ENCODE measurements at regions not wholly inside any gene's neighbourhood (a gene's known extent, or its start where the extent isn't known, plus 50 kb on each side); places are given as distances from the start of the nearest gene placed in this dataset.
"Not testable (repeated sequence)": the region's sequence is repeated elsewhere in the genome, so short reads cannot be mapped to it uniquely, and the experiment has no call there.

DNA sequence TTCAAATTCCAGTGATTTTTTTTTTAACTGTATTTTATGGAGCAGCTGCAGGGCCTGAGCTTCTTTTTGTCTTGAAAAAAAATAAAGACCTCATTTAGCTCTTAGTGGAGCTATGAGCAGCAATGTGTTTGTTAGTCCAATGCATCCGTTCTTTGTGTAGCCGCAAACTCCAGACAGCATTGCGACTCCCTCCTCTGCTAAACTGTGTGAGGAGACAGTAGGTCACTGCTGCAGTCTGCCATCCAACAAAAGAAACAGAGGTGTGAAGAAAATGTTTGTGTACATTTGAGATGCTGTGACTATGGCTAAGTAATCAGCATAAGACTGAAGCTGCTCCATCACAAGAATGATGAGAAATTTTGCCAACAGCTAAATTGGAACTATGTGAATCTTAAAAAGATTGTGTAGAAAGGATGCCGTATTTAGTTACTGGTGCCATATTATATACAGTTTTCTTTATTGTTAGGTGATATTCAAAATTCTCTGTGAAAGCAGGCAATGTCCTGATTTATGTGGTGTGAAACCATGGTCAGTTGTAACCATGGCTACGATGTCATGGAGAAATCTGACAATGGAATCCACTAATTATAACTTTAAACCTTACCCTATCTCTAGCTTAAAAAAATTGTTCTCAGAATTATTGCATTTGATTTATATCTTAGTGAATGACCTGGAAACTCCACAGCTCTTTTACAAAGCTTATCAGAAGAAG, 428.8 kb upstream of the EPHA7 start:
- DNase-seq (ENCODE audit: low read depth in 4 of 6, low spot score in 6 of 6) = peak; percentile 12 to 74 (median 34)
- no peaks in the 10 kb centered on the region for H3K4me1 ChIP-seq (ENCODE audit: control insufficient read depth, insufficient read depth, low read length)
- no peaks in the 10 kb centered on the region for H3K9me3 ChIP-seq (ENCODE audit: control insufficient read depth, insufficient read depth, low read length)
- H3K36me3 ChIP-seq (ENCODE audit: control insufficient read depth, insufficient read depth, low read length) = no peaks in the 10 kb centered on the region
- H3K27ac ChIP-seq (ENCODE audit: low read depth, low read length) = no peak overlapping the region
- no CpG with 5 or more reads among the region's 5 CpGs for WGBS (ENCODE audit: insufficient coverage)
- H3K27me3 ChIP-seq (ENCODE audit: control insufficient read depth, insufficient read depth, low read length) = no peaks in the 10 kb centered on the region
- no peak overlapping the region for H3K4me3 ChIP-seq (ENCODE audit: low read depth, low read length)

- Histone ChIP-seq H3K27ac (ENCODE audit: low read depth, low read length) (no peak overlapping the region), H3K4me3 (ENCODE audit: low read depth, low read length) (no peak overlapping the region), H3K27me3 (ENCODE audit: control insufficient read depth, insufficient read depth, low read length) (no peaks in the 10 kb centered on the region), H3K9me3 (ENCODE audit: control insufficient read depth, insufficient read depth, low read length) (no peaks in the 10 kb centered on the region), H3K4me1 (ENCODE audit: control insufficient read depth, insufficient read depth, low read length) (no peaks in the 10 kb centered on the region), H3K36me3 (ENCODE audit: control insufficient read depth, insufficient read depth, low read length) (no peaks in the 10 kb centered on the region)
- no peak for DNase-seq (ENCODE audit: low read depth in 4 of 6, low spot score in 6 of 6)
- WGBS (ENCODE audit: insufficient coverage) = no CpG with 5 or more reads among the region's 1 CpG
Measured at GRCh38 chr6:93842178-93842577, 422.8 kb upstream of the EPHA7 start.

DNA sequence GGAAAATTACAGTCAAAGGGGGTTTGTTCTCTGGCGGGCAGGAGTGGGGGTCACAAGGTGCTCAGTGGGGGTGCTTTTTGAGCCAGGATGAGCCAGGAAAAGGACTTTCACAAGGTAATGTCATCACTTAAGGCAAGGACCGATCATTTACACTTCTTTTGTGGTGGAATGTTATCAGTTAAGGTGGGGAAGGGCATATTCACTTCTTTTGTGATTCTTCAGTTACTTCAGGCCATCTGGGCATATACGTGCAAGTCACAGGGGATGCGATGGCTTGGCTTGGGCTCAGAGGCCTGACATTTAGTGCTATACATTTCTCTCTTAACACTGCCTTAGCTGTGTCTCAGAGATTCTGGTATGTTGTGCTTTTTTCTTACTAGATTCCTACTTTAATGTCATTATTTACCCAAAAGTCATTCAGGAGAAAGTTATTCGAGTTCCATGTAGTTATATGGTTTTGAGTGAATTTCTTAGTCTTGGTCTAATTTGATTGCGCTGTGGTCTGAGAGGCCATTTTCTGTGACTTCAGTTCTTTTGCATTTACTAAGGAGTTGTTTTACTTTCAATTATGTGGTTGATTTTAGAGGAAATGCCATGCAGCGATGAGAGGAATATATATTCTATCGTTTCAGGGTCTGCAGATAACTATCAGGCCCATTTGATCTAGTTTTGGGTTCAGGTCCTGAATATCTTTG, 416.2 kb upstream of the EPHA7 start:
- not testable (repeated sequence) for H3K4me1 ChIP-seq (ENCODE audit: control insufficient read depth, insufficient read depth, low read length); H3K4me3 ChIP-seq (ENCODE audit: low read depth, low read length); H3K9me3 ChIP-seq (ENCODE audit: control insufficient read depth, insufficient read depth, low read length); H3K27me3 ChIP-seq (ENCODE audit: control insufficient read depth, insufficient read depth, low read length); H3K36me3 ChIP-seq (ENCODE audit: control insufficient read depth, insufficient read depth, low read length); DNase-seq (ENCODE audit: low read depth in 4 of 6, low spot score in 6 of 6); H3K27ac ChIP-seq (ENCODE audit: low read depth, low read length)
- 93% methylated on average over 2 of the region's 8 CpGs for WGBS (ENCODE audit: insufficient coverage)

DNA sequence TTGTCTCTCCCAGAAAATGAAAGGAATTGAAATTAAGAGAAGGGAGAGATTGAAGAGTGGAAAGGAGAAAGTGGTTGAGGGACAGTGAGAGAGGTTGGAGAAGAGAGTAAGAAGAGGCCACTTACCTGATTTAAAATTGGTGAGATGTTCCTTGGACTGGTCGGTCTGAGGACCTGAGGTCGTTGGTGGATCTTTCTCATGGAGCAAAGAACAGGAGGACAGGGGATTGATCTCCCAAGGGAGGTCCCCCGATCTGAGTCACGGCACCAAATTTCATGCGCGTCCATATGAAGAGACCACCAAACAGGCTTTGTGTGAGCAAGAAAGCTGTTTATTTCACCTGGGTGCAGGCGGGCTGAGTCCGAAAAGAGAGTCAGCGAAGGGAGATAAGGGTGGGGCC, 415.7 kb upstream of the EPHA7 start:
- not testable (repeated sequence) for H3K27ac ChIP-seq (ENCODE audit: low read depth, low read length); H3K36me3 ChIP-seq (ENCODE audit: control insufficient read depth, insufficient read depth, low read length); DNase-seq (ENCODE audit: low read depth in 4 of 6, low spot score in 6 of 6); H3K4me1 ChIP-seq (ENCODE audit: control insufficient read depth, insufficient read depth, low read length); H3K27me3 ChIP-seq (ENCODE audit: control insufficient read depth, insufficient read depth, low read length); H3K4me3 ChIP-seq (ENCODE audit: low read depth, low read length); H3K9me3 ChIP-seq (ENCODE audit: control insufficient read depth, insufficient read depth, low read length)
- WGBS (ENCODE audit: insufficient coverage) = 96% methylated on average over 4 of the region's 9 CpGs

GRCh38 chr6:93833326-93833725, 414.0 kb upstream of the EPHA7 start:
- DNase-seq (ENCODE audit: low read depth in 4 of 6, low spot score in 6 of 6) = not testable (repeated sequence)

DNA sequence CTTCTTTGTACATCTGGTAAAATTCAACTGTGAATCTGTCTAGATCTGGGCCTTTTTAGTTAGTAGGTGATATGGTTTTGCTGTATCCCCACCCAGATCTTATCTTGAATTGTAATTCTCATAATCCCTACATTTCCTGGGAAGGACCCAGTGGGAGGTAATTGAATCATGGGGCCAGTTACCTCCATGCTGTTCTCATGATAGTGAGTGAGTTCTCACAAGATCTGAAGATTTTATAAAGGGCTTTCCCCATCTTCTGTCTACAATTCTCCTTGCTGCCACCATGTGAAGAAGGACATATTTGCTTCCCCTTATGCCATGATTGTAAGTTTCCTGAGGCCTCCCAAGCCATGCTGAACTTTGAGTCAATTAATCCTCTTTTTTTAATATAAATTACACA, 410.4 kb upstream of the EPHA7 start:
- not testable (repeated sequence) for DNase-seq (ENCODE audit: low read depth in 4 of 6, low spot score in 6 of 6); H3K4me1 ChIP-seq (ENCODE audit: control insufficient read depth, insufficient read depth, low read length); H3K27me3 ChIP-seq (ENCODE audit: control insufficient read depth, insufficient read depth, low read length); H3K36me3 ChIP-seq (ENCODE audit: control insufficient read depth, insufficient read depth, low read length); H3K27ac ChIP-seq (ENCODE audit: low read depth, low read length); H3K9me3 ChIP-seq (ENCODE audit: control insufficient read depth, insufficient read depth, low read length); H3K4me3 ChIP-seq (ENCODE audit: low read depth, low read length)

More at GRCh38 chr6:93833326-93833725, 414.0 kb upstream of the EPHA7 start:
- no CpG with 5 or more reads among the region's 12 CpGs for WGBS (ENCODE audit: insufficient coverage)
- not testable (repeated sequence) for H3K27ac ChIP-seq (ENCODE audit: low read depth, low read length); H3K4me1 ChIP-seq (ENCODE audit: control insufficient read depth, insufficient read depth, low read length); H3K27me3 ChIP-seq (ENCODE audit: control insufficient read depth, insufficient read depth, low read length); H3K9me3 ChIP-seq (ENCODE audit: control insufficient read depth, insufficient read depth, low read length); H3K4me3 ChIP-seq (ENCODE audit: low read depth, low read length); H3K36me3 ChIP-seq (ENCODE audit: control insufficient read depth, insufficient read depth, low read length)

- Histone ChIP-seq H3K27me3 (ENCODE audit: control insufficient read depth, insufficient read depth, low read length) (no peaks in the 10 kb centered on the region), H3K27ac (ENCODE audit: low read depth, low read length) (no peak overlapping the region), H3K9me3 (ENCODE audit: control insufficient read depth, insufficient read depth, low read length) (no peaks in the 10 kb centered on the region), H3K4me3 (ENCODE audit: low read depth, low read length) (no peak overlapping the region), H3K36me3 (ENCODE audit: control insufficient read depth, insufficient read depth, low read length) (no peaks in the 10 kb centered on the region), H3K4me1 (ENCODE audit: control insufficient read depth, insufficient read depth, low read length) (no peaks in the 10 kb centered on the region)
- WGBS (ENCODE audit: insufficient coverage) = no CpG with 5 or more reads among the region's 1 CpG
- no peak for DNase-seq (ENCODE audit: low read depth in 4 of 6, low spot score in 6 of 6)
Measured at GRCh38 chr6:93829009-93829408, 409.6 kb upstream of the EPHA7 start.

- Histone ChIP-seq H3K4me1 (ENCODE audit: control insufficient read depth, insufficient read depth, low read length) (no peaks in the 10 kb centered on the region), H3K4me3 (ENCODE audit: low read depth, low read length) (no peak overlapping the region), H3K27me3 (ENCODE audit: control insufficient read depth, insufficient read depth, low read length) (no peaks in the 10 kb centered on the region), H3K9me3 (ENCODE audit: control insufficient read depth, insufficient read depth, low read length) (no peaks in the 10 kb centered on the region), H3K36me3 (ENCODE audit: control insufficient read depth, insufficient read depth, low read length) (no peaks in the 10 kb centered on the region), H3K27ac (ENCODE audit: low read depth, low read length) (no peak overlapping the region)
- DNase-seq (ENCODE audit: low read depth in 4 of 6, low spot score in 6 of 6) = no peak
- WGBS (ENCODE audit: insufficient coverage) = no CpG with 5 or more reads among the region's 2 CpGs
Measured at GRCh38 chr6:93828553-93828952, 409.2 kb upstream of the EPHA7 start.

- DNase-seq (ENCODE audit: low read depth in 4 of 6, low spot score in 6 of 6) = no peak
- Histone ChIP-seq H3K36me3 (ENCODE audit: control insufficient read depth, insufficient read depth, low read length) (no peaks in the 10 kb centered on the region), H3K27ac (ENCODE audit: low read depth, low read length) (no peak overlapping the region), H3K27me3 (ENCODE audit: control insufficient read depth, insufficient read depth, low read length) (no peaks in the 10 kb centered on the region), H3K4me3 (ENCODE audit: low read depth, low read length) (no peak overlapping the region), H3K4me1 (ENCODE audit: control insufficient read depth, insufficient read depth, low read length) (no peaks in the 10 kb centered on the region), H3K9me3 (ENCODE audit: control insufficient read depth, insufficient read depth, low read length) (no peaks in the 10 kb centered on the region)
- 100% methylated on average over 1 of the region's 1 CpG for WGBS (ENCODE audit: insufficient coverage)
Measured at GRCh38 chr6:93827728-93828127, 408.4 kb upstream of the EPHA7 start.

GRCh38 chr6:93825950-93826349, 406.6 kb upstream of the EPHA7 start:
- no peak for DNase-seq (ENCODE audit: low read depth in 4 of 6, low spot score in 6 of 6)
- H3K27me3 ChIP-seq (ENCODE audit: control insufficient read depth, insufficient read depth, low read length) = no peaks in the 10 kb centered on the region

More at GRCh38 chr6:93825950-93826349, 406.6 kb upstream of the EPHA7 start:
- Histone ChIP-seq H3K36me3 (ENCODE audit: control insufficient read depth, insufficient read depth, low read length) (no peaks in the 10 kb centered on the region), H3K4me1 (ENCODE audit: control insufficient read depth, insufficient read depth, low read length) (no peaks in the 10 kb centered on the region), H3K4me3 (ENCODE audit: low read depth, low read length) (no peak overlapping the region), H3K9me3 (ENCODE audit: control insufficient read depth, insufficient read depth, low read length) (no peaks in the 10 kb centered on the region), H3K27ac (ENCODE audit: low read depth, low read length) (no peak overlapping the region)
